ENCODE measurements at regions not wholly inside any gene's neighbourhood (a gene's known extent, or its start where the extent isn't known, plus 50 kb on each side); places are given as distances from the start of the nearest gene placed in this dataset.
A peak's percentile ranks its signal among the peaks of the same experiment; 100 is the strongest.
"Not testable (repeated sequence)": the region's sequence is repeated elsewhere in the genome, so short reads cannot be mapped to it uniquely, and the experiment has no call there.

GRCh38 chr21:28677096-28677495, 315.6 kb downstream of the LTN1 start:
- not testable (repeated sequence) for H3K27ac ChIP-seq (ENCODE audit: low read length); H3K4me1 ChIP-seq (ENCODE audit: low read length); DNase-seq

GRCh38 chr21:28675331-28676041, 317.2 kb downstream of the LTN1 start:
- DNase-seq, result no peak
- H4K20me1 ChIP-seq (ENCODE audit: insufficient read depth, low read depth, low read length), result no peaks in the 10 kb centered on the region
- H2AFZ ChIP-seq (ENCODE audit: low read length), result no peak overlapping the region
- H3K4me3 ChIP-seq (ENCODE audit: low read length), result no peak overlapping the region
- no peaks in the 10 kb centered on the region for H3K27me3 ChIP-seq (ENCODE audit: low read length)
- no peaks in the 10 kb centered on the region for H3K9me3 ChIP-seq (ENCODE audit: low read length)
- H3K36me3 ChIP-seq (ENCODE audit: insufficient read depth, low read length), result no peaks in the 10 kb centered on the region
- no peak overlapping the region for H3K27ac ChIP-seq (ENCODE audit: low read length)
- no peak overlapping the region for H3K9ac ChIP-seq (ENCODE audit: low read length)
- no peak overlapping the region for H3K4me2 ChIP-seq (ENCODE audit: low read depth, low read length, poor library complexity, severe bottlenecking)
- no peaks in the 10 kb centered on the region for H3K4me1 ChIP-seq (ENCODE audit: low read length)
- no peaks in the 10 kb centered on the region for H3K79me2 ChIP-seq (ENCODE audit: low read length)
- H3K9me2 ChIP-seq (replicated peaks; ENCODE audit: insufficient read depth, low read length), result no peaks in the 10 kb centered on the region

More at GRCh38 chr21:28677096-28677495, 315.6 kb downstream of the LTN1 start:
- not testable (repeated sequence) for H3K9me2 ChIP-seq (replicated peaks; ENCODE audit: insufficient read depth, low read length); H3K4me3 ChIP-seq (ENCODE audit: low read length); H3K79me2 ChIP-seq (ENCODE audit: low read length); H4K20me1 ChIP-seq (ENCODE audit: insufficient read depth, low read depth, low read length); H3K36me3 ChIP-seq (ENCODE audit: insufficient read depth, low read length); H3K4me2 ChIP-seq (ENCODE audit: low read depth, low read length, poor library complexity, severe bottlenecking); H3K9ac ChIP-seq (ENCODE audit: low read length); H2AFZ ChIP-seq (ENCODE audit: low read length); H3K27me3 ChIP-seq (ENCODE audit: low read length); H3K9me3 ChIP-seq (ENCODE audit: low read length)

GRCh38 chr21:28674763-28675162, 317.9 kb downstream of the LTN1 start:
- Histone ChIP-seq H3K4me1 (ENCODE audit: low read length) (no peaks in the 10 kb centered on the region), H2AFZ (ENCODE audit: low read length) (no peak overlapping the region), H3K4me3 (ENCODE audit: low read length) (no peak overlapping the region), H3K9me2 (replicated peaks; ENCODE audit: insufficient read depth, low read length) (no peaks in the 10 kb centered on the region), H3K9me3 (ENCODE audit: low read length) (no peaks in the 10 kb centered on the region), H4K20me1 (ENCODE audit: insufficient read depth, low read depth, low read length) (no peaks in the 10 kb centered on the region), H3K9ac (ENCODE audit: low read length) (no peak overlapping the region), H3K27ac (ENCODE audit: low read length) (no peak overlapping the region), H3K36me3 (ENCODE audit: insufficient read depth, low read length) (no peaks in the 10 kb centered on the region), H3K4me2 (ENCODE audit: low read depth, low read length, poor library complexity, severe bottlenecking) (no peak overlapping the region), H3K79me2 (ENCODE audit: low read length) (no peaks in the 10 kb centered on the region), H3K27me3 (ENCODE audit: low read length) (no peaks in the 10 kb centered on the region)
- DNase-seq, result no peak

- Histone ChIP-seq H3K79me2 (ENCODE audit: low read length) (no peaks in the 10 kb centered on the region), H3K27me3 (ENCODE audit: low read length) (no peaks in the 10 kb centered on the region), H3K4me1 (ENCODE audit: low read length) (no peaks in the 10 kb centered on the region), H3K4me2 (ENCODE audit: low read depth, low read length, poor library complexity, severe bottlenecking) (no peak overlapping the region), H4K20me1 (ENCODE audit: insufficient read depth, low read depth, low read length) (no peaks in the 10 kb centered on the region), H3K9me3 (ENCODE audit: low read length) (no peaks in the 10 kb centered on the region), H3K4me3 (ENCODE audit: low read length) (no peak overlapping the region), H3K9me2 (replicated peaks; ENCODE audit: insufficient read depth, low read length) (no peaks in the 10 kb centered on the region), H2AFZ (ENCODE audit: low read length) (no peak overlapping the region), H3K9ac (ENCODE audit: low read length) (no peak overlapping the region), H3K36me3 (ENCODE audit: insufficient read depth, low read length) (no peaks in the 10 kb centered on the region), H3K27ac (ENCODE audit: low read length) (no peak overlapping the region)
- DNase-seq, result no peak
These were observed 321.0 kb downstream of the LTN1 start for GRCh38 chr21:28671549-28672195.

GRCh38 chr21:28669971-28670653, 322.6 kb downstream of the LTN1 start:
- no peak overlapping the region for H3K9ac ChIP-seq (ENCODE audit: low read length)
- no peaks in the 10 kb centered on the region for H3K9me2 ChIP-seq (replicated peaks; ENCODE audit: insufficient read depth, low read length)
- no peaks in the 10 kb centered on the region for H3K36me3 ChIP-seq (ENCODE audit: insufficient read depth, low read length)
- H3K27me3 ChIP-seq (ENCODE audit: low read length), result no peaks in the 10 kb centered on the region; the same call in 1 of the 2 replicates
- no peak overlapping the region for H2AFZ ChIP-seq (ENCODE audit: low read length)
- no peak overlapping the region for H3K27ac ChIP-seq (ENCODE audit: low read length)
- no peaks in the 10 kb centered on the region for H3K9me3 ChIP-seq (ENCODE audit: low read length)
- DNase-seq, result peak; percentile 38
- no peak overlapping the region for H3K4me2 ChIP-seq (ENCODE audit: low read depth, low read length, poor library complexity, severe bottlenecking)
- no peaks in the 10 kb centered on the region for H3K79me2 ChIP-seq (ENCODE audit: low read length)
- no peak overlapping the region for H3K4me3 ChIP-seq (ENCODE audit: low read length)
- H4K20me1 ChIP-seq (ENCODE audit: insufficient read depth, low read depth, low read length), result no peaks in the 10 kb centered on the region
- H3K4me1 ChIP-seq (ENCODE audit: low read length), result no peaks in the 10 kb centered on the region

GRCh38 chr21:28669321-28669720, 323.4 kb downstream of the LTN1 start:
- Histone ChIP-seq H3K9ac (ENCODE audit: low read length) (no peak overlapping the region), H3K36me3 (ENCODE audit: insufficient read depth, low read length) (no peaks in the 10 kb centered on the region), H3K27me3 (ENCODE audit: low read length) (no peaks in the 10 kb centered on the region; the same call in 1 of the 2 replicates), H3K9me2 (replicated peaks; ENCODE audit: insufficient read depth, low read length) (no peaks in the 10 kb centered on the region), H3K9me3 (ENCODE audit: low read length) (no peaks in the 10 kb centered on the region), H3K4me3 (ENCODE audit: low read length) (no peak overlapping the region), H2AFZ (ENCODE audit: low read length) (no peak overlapping the region), H3K4me1 (ENCODE audit: low read length) (no peaks in the 10 kb centered on the region), H3K27ac (ENCODE audit: low read length) (no peak overlapping the region), H3K79me2 (ENCODE audit: low read length) (no peaks in the 10 kb centered on the region), H4K20me1 (ENCODE audit: insufficient read depth, low read depth, low read length) (no peaks in the 10 kb centered on the region), H3K4me2 (ENCODE audit: low read depth, low read length, poor library complexity, severe bottlenecking) (no peak overlapping the region)
- no peak for DNase-seq

GRCh38 chr21:28663754-28664153, 328.9 kb downstream of the LTN1 start:
- Histone ChIP-seq H3K27ac (ENCODE audit: low read length) (no peak overlapping the region), H3K4me2 (ENCODE audit: low read depth, low read length, poor library complexity, severe bottlenecking) (no peak overlapping the region), H3K79me2 (ENCODE audit: low read length) (no peaks in the 10 kb centered on the region), H3K36me3 (ENCODE audit: insufficient read depth, low read length) (no peaks in the 10 kb centered on the region), H3K4me3 (ENCODE audit: low read length) (no peak overlapping the region), H3K9me3 (ENCODE audit: low read length) (no peaks in the 10 kb centered on the region), H3K9ac (ENCODE audit: low read length) (no peak overlapping the region), H3K4me1 (ENCODE audit: low read length) (no peaks in the 10 kb centered on the region), H4K20me1 (ENCODE audit: insufficient read depth, low read depth, low read length) (no peaks in the 10 kb centered on the region), H3K27me3 (ENCODE audit: low read length) (no peaks in the 10 kb centered on the region; the same call in 1 of the 2 replicates), H3K9me2 (replicated peaks; ENCODE audit: insufficient read depth, low read length) (no peaks in the 10 kb centered on the region), H2AFZ (ENCODE audit: low read length) (no peak overlapping the region)
- DNase-seq, result no peak

GRCh38 chr21:28663111-28663693, 329.5 kb downstream of the LTN1 start:
- Histone ChIP-seq H3K9me3 (ENCODE audit: low read length) (no peaks in the 10 kb centered on the region), H3K36me3 (ENCODE audit: insufficient read depth, low read length) (no peaks in the 10 kb centered on the region), H3K27me3 (ENCODE audit: low read length) (no peaks in the 10 kb centered on the region; the same call in 1 of the 2 replicates), H3K9me2 (replicated peaks; ENCODE audit: insufficient read depth, low read length) (no peaks in the 10 kb centered on the region), H3K79me2 (ENCODE audit: low read length) (no peaks in the 10 kb centered on the region), H4K20me1 (ENCODE audit: insufficient read depth, low read depth, low read length) (no peaks in the 10 kb centered on the region), H2AFZ (ENCODE audit: low read length) (no peak overlapping the region), H3K9ac (ENCODE audit: low read length) (no peak overlapping the region), H3K27ac (ENCODE audit: low read length) (no peak overlapping the region), H3K4me3 (ENCODE audit: low read length) (no peak overlapping the region), H3K4me2 (ENCODE audit: low read depth, low read length, poor library complexity, severe bottlenecking) (no peak overlapping the region), H3K4me1 (ENCODE audit: low read length) (no peaks in the 10 kb centered on the region)
- no peak for DNase-seq
